GM12878 (cell line): ENCODE measurements at regions not wholly inside any gene's neighbourhood (a gene's known extent, or its start where the extent isn't known, plus 50 kb on each side); places are given as distances from the start of the nearest gene placed in this dataset.

Experiments used
- ATAC-seq: fragments of 200-7000 bp; cut with Tn5 transposase; 3 replicates; pipeline ENCODE4 v1.9.1; 2020; ENCODE audit warnings: mild to moderate bottlenecking, moderate library complexity
- BruUV-seq: library from RNA; stranded (reverse); fragments of 400-500 nt; replicated peaks from 2 replicates; lab custom pipeline; 2021; lab: Mats Ljungman, UMichigan
- CTCF ChIA-PET: fragments of 300-600 bp; sonication (Branson Sonifier 250); formaldehyde crosslinking; extraction: SDS; loops from one replicate; lab custom pipeline; 2021; ENCODE audit warnings: inconsistent platforms; lab: Yijun Ruan, JAX
- POLR2A ChIA-PET: fragments of 350-600 bp; formaldehyde crosslinking; extraction: SDS; loops from one replicate; lab custom pipeline; 2021; ENCODE audit warnings: inconsistent platforms; lab: Charles Lee
- RAD21 ChIA-PET: fragments of 300-600 bp; sonication (Branson Sonifier 250); formaldehyde crosslinking; loops from one replicate; lab custom pipeline; 2023; ENCODE audit warnings: antibody characterized with exemption; ENCODE audit not compliant: unreplicated experiment; lab: Charles Lee
- SMC1A ChIA-PET: fragments of 300-600 bp; sonication (Branson Sonifier 250); formaldehyde crosslinking; loops from one replicate; lab custom pipeline; 2023; ENCODE audit not compliant: unreplicated experiment, uncharacterized antibody; lab: Charles Lee
- DNase-seq: peaks from one replicate; pipeline ENCODE4 v3.0.0-alpha.2; 2011; ENCODE audit warnings: low read depth, low spot score
- FAIRE-seq: peaks from 3 replicates; lab custom pipeline; 2011; peaks lifted over from hg19 to GRCh38; lab: Jason Lieb, UNC
- H2AFZ ChIP-seq: 2 replicates; pipeline ENCODE4 v1.6.0; 2011; ENCODE audit warnings: low read depth, low read length, control low read depth; ENCODE audit not compliant: control insufficient read depth
- H3K27ac ChIP-seq: 2 replicates; pipeline ENCODE4 v1.5.1; 2011; ENCODE audit warnings: control low read depth; ENCODE audit not compliant: control insufficient read depth, insufficient read depth
- H3K27me3 ChIP-seq, 2 experiments: replicated peaks in 1 of 2; 2 replicates each; pipeline versions ENCODE4 v1.6.0 to v1.6.1; 2011; ENCODE audit warnings: low read length in 1 of 2; ENCODE audit not compliant: control insufficient read depth in 2 of 2, insufficient read depth in 2 of 2
- H3K36me3 ChIP-seq, 2 experiments: 2 replicates each; pipeline ENCODE4 v1.5.1; 2011; ENCODE audit warnings: low read length in 1 of 2; ENCODE audit not compliant: control insufficient read depth in 2 of 2, insufficient read depth in 2 of 2
- H3K4me1 ChIP-seq: 2 replicates; pipeline ENCODE4 v1.6.1; 2011; ENCODE audit warnings: mild to moderate bottlenecking, low read length, moderate library complexity, mixed read lengths; ENCODE audit not compliant: control insufficient read depth, insufficient read depth
- H3K4me2 ChIP-seq: 2 replicates; pipeline ENCODE4 v1.6.0; 2011; ENCODE audit warnings: control low read depth; ENCODE audit not compliant: control insufficient read depth, insufficient read depth
- H3K4me3 ChIP-seq: fragments of 200-600 bp; sonication (generic); 2 replicates; pipeline ENCODE4 v1.5.1; 2016
- H3K79me2 ChIP-seq: 2 replicates; pipeline ENCODE4 v1.6.0; 2011; ENCODE audit warnings: low read length; ENCODE audit not compliant: control insufficient read depth, insufficient read depth
- H3K9ac ChIP-seq: 2 replicates; pipeline ENCODE4 v1.8.0; 2011; ENCODE audit warnings: low read length, control low read depth, mixed read lengths; ENCODE audit not compliant: control insufficient read depth, insufficient read depth
- H3K9me3 ChIP-seq: replicated peaks from 3 replicates; pipeline ENCODE4 v1.5.1; 2011; ENCODE audit warnings: mild to moderate bottlenecking, low read length; ENCODE audit not compliant: control insufficient read depth, insufficient read depth
- H4K20me1 ChIP-seq: 2 replicates; pipeline ENCODE4 v1.6.0; 2011; ENCODE audit not compliant: control insufficient read depth, insufficient read depth
- CBX3 ChIP-seq: fragments of 200-600 bp; sonication (generic); IDR thresholded peaks from 2 replicates; pipeline ENCODE4 v1.6.1; 2016; ENCODE audit warnings: low read depth, borderline replicate concordance
- DPF2 ChIP-seq: fragments of 450-650 bp; IDR thresholded peaks from 2 replicates; pipeline ENCODE4 v1.6.1; 2017; ENCODE audit warnings: mild to moderate bottlenecking
- ETV6 ChIP-seq, 2 experiments: fragments of 450-650 bp in 1 of 2; IDR thresholded peaks in 1 of 2; conservative IDR thresholded peaks in 1 of 2; 2 replicates each; pipeline ENCODE4 v1.6.1; 2014; ENCODE audit warnings: antibody characterized with exemption in 1 of 2, borderline replicate concordance in 1 of 2, low read depth in 1 of 2, mild to moderate bottlenecking in 1 of 2, moderate library complexity in 1 of 2
- FOXK2 ChIP-seq: fragments of 450-650 bp; IDR thresholded peaks from 2 replicates; pipeline ENCODE4 v1.6.1; 2017; ENCODE audit warnings: mild to moderate bottlenecking, moderate library complexity
- NFYA ChIP-seq: IDR thresholded peaks from 2 replicates; pipeline ENCODE4 v1.6.1; 2011; ENCODE audit warnings: low read depth, mild to moderate bottlenecking, low read length, improper control_type of control experiment, borderline replicate concordance
- PML ChIP-seq: IDR thresholded peaks from 2 replicates; pipeline ENCODE4 v1.6.1; 2012; ENCODE audit warnings: low read length, inconsistent platforms
- RAD21 ChIP-seq: IDR thresholded peaks from 2 replicates; pipeline ENCODE4 v1.6.1; 2011; ENCODE audit warnings: mild to moderate bottlenecking, low read depth, low read length, moderate library complexity; ENCODE audit not compliant: insufficient read depth
- SIX5 ChIP-seq: IDR thresholded peaks from 2 replicates; pipeline ENCODE4 v1.6.1; 2011; ENCODE audit warnings: mild to moderate bottlenecking, low read depth, low read length, moderate library complexity; ENCODE audit not compliant: severe bottlenecking
- YY1 ChIP-seq: IDR thresholded peaks from 2 replicates; pipeline ENCODE4 v1.6.1; 2011; ENCODE audit warnings: low read depth, mild to moderate bottlenecking, low read length
- WGBS: methylation state at CpG from one replicate; pipeline ENCODE4 v1.1.6; 2016; ENCODE audit warnings: low lambda C conversion rate; ENCODE audit not compliant: insufficient replicate concordance, insufficient coverage; ENCODE audit errors: missing lambda C conversion rate; 5-methylcytosine and 5-hydroxymethylcytosine counted together
- in situ Hi-C: fragments of 300-500 bp; cut with MboI; formaldehyde crosslinking; loops from 9 replicates; pipeline ENCODE4 v1.14.3; 2018; ENCODE audit warnings: mixed read lengths
- intact Hi-C: fragments of 100-400 bp; cut with micrococcal nuclease; formaldehyde crosslinking; loops from one replicate; pipeline ENCODE4 v1.14.2; 2022; ENCODE audit not compliant: unreplicated experiment
- TF ChIP-seq, protein P1 (sequence below): fragments of 450-650 bp; IDR thresholded peaks from 2 replicates; pipeline ENCODE4 v1.6.1; 2014; ENCODE audit warnings: mild to moderate bottlenecking
- TF ChIP-seq, protein P2 (sequence below): fragments of 450-650 bp; formaldehyde crosslinking; IDR thresholded peaks from 2 replicates; pipeline ENCODE4 v1.4.0; 2022; ENCODE audit warnings: mild to moderate bottlenecking, moderate library complexity

DNA sequence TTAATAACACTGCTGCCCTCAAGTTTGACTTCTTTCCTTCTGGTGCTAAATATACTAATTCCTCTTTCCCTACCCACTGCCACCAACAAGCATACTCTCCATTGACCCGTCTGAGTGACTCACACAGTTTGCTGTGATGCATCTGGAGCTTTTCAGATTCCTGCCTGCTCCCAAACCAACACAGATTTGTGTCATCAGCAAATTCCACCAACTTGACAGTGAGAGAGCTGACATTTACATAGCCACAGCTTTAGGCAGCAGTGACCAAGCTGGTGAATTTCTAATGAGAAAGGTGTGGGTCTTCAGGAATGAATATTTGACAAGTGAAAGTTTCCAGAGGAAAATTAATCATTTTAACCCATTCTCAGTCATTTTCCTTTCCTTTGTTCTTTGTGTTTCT lies 96.5 kb upstream of the PRICKLE2 start:
- intact Hi-C loops (no loop called here), in situ Hi-C loops (no loop called here)
- SMC1A ChIA-PET, result interaction anchor here (0.8 to 5.7 kb wide), 20 partner anchors 11 to 178 kb away, joined by 3 to 25 read pairs (median 3); partner anchors contain the start of gene PRICKLE2
- Histone ChIP-seq H3K4me2 (no peak overlapping the region), H3K27me3 (no peaks in the 10 kb centered on the region), H3K9ac (no peak overlapping the region), H2AFZ (no peak overlapping the region), H3K4me3 (no peak overlapping the region), H3K9me3 (no peaks in the 10 kb centered on the region), H3K27ac (no peak overlapping the region), H3K4me1 (no peaks in the 10 kb centered on the region), H3K36me3 (no peaks in the 10 kb centered on the region), H3K79me2 (no peaks in the 10 kb centered on the region), H4K20me1 (no peaks in the 10 kb centered on the region)
- RAD21 ChIA-PET, result interaction anchor here (0.7 to 1.7 kb wide), 4 partner anchors 8 to 79 kb away, joined by 3 to 5 read pairs (median 4); no protein-coding TSS in a partner anchor
- ATAC-seq, result no peak
- 0% methylated on average over 1 of the region's 1 CpG for WGBS
- no peak for DNase-seq
- CTCF ChIA-PET, result interaction anchor here (0.8 to 1.4 kb wide), 3 partner anchors 13 to 83 kb away, joined by 3 to 4 read pairs (median 4); no protein-coding TSS in a partner anchor
- POLR2A ChIA-PET, result interaction anchor here (0.6 to 1.1 kb wide), 2 partner anchors 25 to 127 kb away, joined by 3 read pairs; no protein-coding TSS in a partner anchor
- TF ChIP-seq CBX3, result no peak
- TF ChIP-seq ETV6 (conservative IDR thresholded peaks at IDR 0.05 in 1 of 2, IDR thresholded peaks at IDR 0.05 in 1 of 2; ENCODE audit: borderline replicate concordance in 1 of 2, low read depth in 1 of 2), result peak in 1 of 2 experiments; percentile 56; a peak in 1 of 4 replicates
- no TSS peak for BruUV-seq
- FAIRE-seq, result no peak

DNA sequence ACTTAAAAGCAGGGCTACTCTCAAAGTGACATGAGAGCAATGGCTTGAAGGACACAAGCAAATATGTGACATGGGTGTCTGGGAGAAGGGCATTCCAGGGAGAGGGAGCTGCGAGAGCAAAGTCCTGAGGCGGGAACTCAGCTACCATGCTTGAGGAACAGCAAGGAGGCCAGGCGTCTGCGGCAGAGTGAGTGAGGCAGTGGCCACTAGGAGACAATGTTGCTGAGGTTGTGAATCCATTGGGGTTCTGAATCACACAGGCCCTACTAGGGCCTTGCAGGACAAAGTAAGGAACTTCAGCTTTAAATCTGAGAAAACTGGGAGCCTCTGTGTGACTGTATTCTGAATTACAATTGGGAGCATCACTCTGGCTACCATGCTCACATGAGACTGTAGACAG lies 94.1 kb upstream of the PRICKLE2 start:
- no peak for TF ChIP-seq PML
- no peak for TF ChIP-seq DPF2
- no peak for TF ChIP-seq NFYA
- TF ChIP-seq, protein P1, sequence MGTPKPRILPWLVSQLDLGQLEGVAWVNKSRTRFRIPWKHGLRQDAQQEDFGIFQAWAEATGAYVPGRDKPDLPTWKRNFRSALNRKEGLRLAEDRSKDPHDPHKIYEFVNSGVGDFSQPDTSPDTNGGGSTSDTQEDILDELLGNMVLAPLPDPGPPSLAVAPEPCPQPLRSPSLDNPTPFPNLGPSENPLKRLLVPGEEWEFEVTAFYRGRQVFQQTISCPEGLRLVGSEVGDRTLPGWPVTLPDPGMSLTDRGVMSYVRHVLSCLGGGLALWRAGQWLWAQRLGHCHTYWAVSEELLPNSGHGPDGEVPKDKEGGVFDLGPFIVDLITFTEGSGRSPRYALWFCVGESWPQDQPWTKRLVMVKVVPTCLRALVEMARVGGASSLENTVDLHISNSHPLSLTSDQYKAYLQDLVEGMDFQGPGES, result no peak
- TF ChIP-seq SIX5, result no peak
- no peak for TF ChIP-seq YY1
- 0 out of 2 replicates have a peak, but pooled peaks have one; percentile 14 for TF ChIP-seq RAD21
- TF ChIP-seq, protein P2, sequence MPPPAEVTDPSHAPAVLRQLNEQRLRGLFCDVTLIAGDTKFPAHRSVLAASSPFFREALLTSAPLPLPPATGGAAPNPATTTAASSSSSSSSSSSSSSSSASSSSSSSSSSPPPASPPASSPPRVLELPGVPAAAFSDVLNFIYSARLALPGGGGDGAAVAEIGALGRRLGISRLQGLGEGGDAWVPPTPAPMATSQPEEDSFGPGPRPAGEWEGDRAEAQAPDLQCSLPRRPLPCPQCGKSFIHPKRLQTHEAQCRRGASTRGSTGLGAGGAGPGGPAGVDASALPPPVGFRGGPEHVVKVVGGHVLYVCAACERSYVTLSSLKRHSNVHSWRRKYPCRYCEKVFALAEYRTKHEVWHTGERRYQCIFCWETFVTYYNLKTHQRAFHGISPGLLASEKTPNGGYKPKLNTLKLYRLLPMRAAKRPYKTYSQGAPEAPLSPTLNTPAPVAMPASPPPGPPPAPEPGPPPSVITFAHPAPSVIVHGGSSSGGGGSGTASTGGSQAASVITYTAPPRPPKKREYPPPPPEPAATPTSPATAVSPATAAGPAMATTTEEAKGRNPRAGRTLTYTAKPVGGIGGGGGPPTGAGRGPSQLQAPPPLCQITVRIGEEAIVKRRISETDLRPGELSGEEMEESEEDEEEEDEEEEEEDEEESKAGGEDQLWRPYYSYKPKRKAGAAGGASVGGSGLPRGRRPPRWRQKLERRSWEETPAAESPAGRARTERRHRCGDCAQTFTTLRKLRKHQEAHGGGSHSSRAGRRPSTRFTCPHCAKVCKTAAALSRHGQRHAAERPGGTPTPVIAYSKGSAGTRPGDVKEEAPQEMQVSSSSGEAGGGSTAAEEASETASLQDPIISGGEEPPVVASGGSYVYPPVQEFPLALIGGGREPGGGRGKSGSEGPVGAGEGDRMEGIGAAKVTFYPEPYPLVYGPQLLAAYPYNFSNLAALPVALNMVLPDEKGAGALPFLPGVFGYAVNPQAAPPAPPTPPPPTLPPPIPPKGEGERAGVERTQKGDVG (CRISPR knock-in tag), result no peak
- TF ChIP-seq FOXK2, result no peak
- Histone ChIP-seq H3K4me2 (no peak overlapping the region), H3K4me3 (no peak overlapping the region), H3K79me2 (no peaks in the 10 kb centered on the region), H4K20me1 (no peaks in the 10 kb centered on the region), H3K9me3 (no peaks in the 10 kb centered on the region), H3K9ac (no peak overlapping the region), H2AFZ (no peak overlapping the region), H3K27ac (no peak overlapping the region), H3K27me3 (no peaks in the 10 kb centered on the region), H3K4me1 (no peaks in the 10 kb centered on the region), H3K36me3 (no peaks in the 10 kb centered on the region)
- no peak for ATAC-seq
- in situ Hi-C loops, result no loop called here
- CTCF ChIA-PET, result interaction anchor here (0.9 to 3.0 kb wide), 8 partner anchors 9 to 165 kb away, joined by 3 to 11 read pairs (median 4); partner anchors contain the start of gene PRICKLE2
- SMC1A ChIA-PET, result interaction anchor here (0.7 to 5.7 kb wide), 11 partner anchors 10 to 165 kb away, joined by 3 to 25 read pairs (median 5); partner anchors contain the start of gene PRICKLE2
- RAD21 ChIA-PET, result interaction anchor here (0.8 to 1.8 kb wide), 4 partner anchors 10 to 144 kb away, joined by 3 to 4 read pairs (median 3); no protein-coding TSS in a partner anchor
- no peak for FAIRE-seq
- 53% methylated on average over 4 of the region's 4 CpGs for WGBS
- intact Hi-C loops, result no loop called here
- POLR2A ChIA-PET, result no interaction called here
- no peak for DNase-seq
- BruUV-seq, result no TSS peak
